ENCODE measurements at regions not wholly inside any gene's neighbourhood (a gene's known extent, or its start where the extent isn't known, plus 50 kb on each side); places are given as distances from the start of the nearest gene placed in this dataset.

- TF ChIP-seq, protein P1, sequence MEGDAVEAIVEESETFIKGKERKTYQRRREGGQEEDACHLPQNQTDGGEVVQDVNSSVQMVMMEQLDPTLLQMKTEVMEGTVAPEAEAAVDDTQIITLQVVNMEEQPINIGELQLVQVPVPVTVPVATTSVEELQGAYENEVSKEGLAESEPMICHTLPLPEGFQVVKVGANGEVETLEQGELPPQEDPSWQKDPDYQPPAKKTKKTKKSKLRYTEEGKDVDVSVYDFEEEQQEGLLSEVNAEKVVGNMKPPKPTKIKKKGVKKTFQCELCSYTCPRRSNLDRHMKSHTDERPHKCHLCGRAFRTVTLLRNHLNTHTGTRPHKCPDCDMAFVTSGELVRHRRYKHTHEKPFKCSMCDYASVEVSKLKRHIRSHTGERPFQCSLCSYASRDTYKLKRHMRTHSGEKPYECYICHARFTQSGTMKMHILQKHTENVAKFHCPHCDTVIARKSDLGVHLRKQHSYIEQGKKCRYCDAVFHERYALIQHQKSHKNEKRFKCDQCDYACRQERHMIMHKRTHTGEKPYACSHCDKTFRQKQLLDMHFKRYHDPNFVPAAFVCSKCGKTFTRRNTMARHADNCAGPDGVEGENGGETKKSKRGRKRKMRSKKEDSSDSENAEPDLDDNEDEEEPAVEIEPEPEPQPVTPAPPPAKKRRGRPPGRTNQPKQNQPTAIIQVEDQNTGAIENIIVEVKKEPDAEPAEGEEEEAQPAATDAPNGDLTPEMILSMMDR (IDR thresholded peaks at IDR 0.05; ENCODE audit: low read depth, low read length, poor library complexity, severe bottlenecking), result no peak
- TF ChIP-seq EZH2phosphoT487 (IDR thresholded peaks at IDR 0.05; ENCODE audit: borderline replicate concordance, low read length), result no peak
- no peaks in the 10 kb centered on the region for H3K9me3 ChIP-seq (ENCODE audit: control insufficient read depth, insufficient read depth, low read length)
- no peaks in the 10 kb centered on the region for H3K79me2 ChIP-seq (ENCODE audit: control insufficient read depth, low read length)
- no peaks in the 10 kb centered on the region for H3F3A ChIP-seq (ENCODE audit: control insufficient read depth, insufficient read depth)
- no peak overlapping the region for H3K4me3 ChIP-seq (ENCODE audit: low read length)
- no peaks in the 10 kb centered on the region for H3K9me2 ChIP-seq (replicated peaks; ENCODE audit: control insufficient read depth, low read length)
- no peaks in the 10 kb centered on the region for H3K36me3 ChIP-seq (ENCODE audit: control insufficient read depth, low read length)
- no peaks in the 10 kb centered on the region for H4K20me1 ChIP-seq (ENCODE audit: control insufficient read depth, insufficient read depth, low read depth, low read length)
- H3K27ac ChIP-seq (ENCODE audit: low read depth, low read length), result no peak overlapping the region
- H3K27me3 ChIP-seq (ENCODE audit: control insufficient read depth, low read length), result no peaks in the 10 kb centered on the region
- no peaks in the 10 kb centered on the region for H3K4me1 ChIP-seq (ENCODE audit: control insufficient read depth, low read length)
- H3K4me2 ChIP-seq (ENCODE audit: low read length), result no peak overlapping the region
Observed at GRCh38 chr11:96782632-96783031, 392.8 kb downstream of the JRKL start.

DNA sequence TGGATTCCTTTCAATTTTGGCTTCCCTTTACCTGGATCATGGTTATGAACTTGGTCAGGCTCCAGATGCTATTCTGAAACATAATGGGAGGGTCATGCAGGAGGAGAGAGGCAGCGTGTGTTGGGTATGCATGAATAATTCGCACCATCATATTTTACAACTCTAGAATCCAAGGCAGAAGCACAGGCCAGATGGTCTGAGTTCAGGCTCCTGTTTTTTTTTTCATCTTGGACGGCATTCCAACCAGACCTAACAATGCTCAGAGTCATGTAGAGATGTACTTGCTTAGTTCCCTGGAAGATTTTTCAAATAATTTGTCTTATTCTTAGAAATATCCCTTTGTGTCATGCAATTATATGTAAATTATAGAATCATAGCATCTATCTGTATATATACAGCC lies 393.5 kb downstream of the JRKL start:
- no peak overlapping the region for H3K4me2 ChIP-seq (ENCODE audit: low read length)

GRCh38 chr11:96785073-96785472 lies 395.3 kb downstream of the JRKL start:
- Histone ChIP-seq H3F3A (ENCODE audit: control insufficient read depth, insufficient read depth) (no peaks in the 10 kb centered on the region), H3K36me3 (ENCODE audit: control insufficient read depth, low read length) (no peaks in the 10 kb centered on the region), H3K27ac (ENCODE audit: low read depth, low read length) (no peak overlapping the region), H3K79me2 (ENCODE audit: control insufficient read depth, low read length) (no peaks in the 10 kb centered on the region), H4K20me1 (ENCODE audit: control insufficient read depth, insufficient read depth, low read depth, low read length) (no peaks in the 10 kb centered on the region), H3K27me3 (ENCODE audit: control insufficient read depth, low read length) (no peaks in the 10 kb centered on the region), H3K4me3 (ENCODE audit: low read length) (no peak overlapping the region), H3K4me2 (ENCODE audit: low read length) (no peak overlapping the region), H3K4me1 (ENCODE audit: control insufficient read depth, low read length) (no peaks in the 10 kb centered on the region), H3K9me3 (ENCODE audit: control insufficient read depth, insufficient read depth, low read length) (no peaks in the 10 kb centered on the region), H3K9me2 (replicated peaks; ENCODE audit: control insufficient read depth, low read length) (no peaks in the 10 kb centered on the region)
- TF ChIP-seq EZH2phosphoT487 (IDR thresholded peaks at IDR 0.05; ENCODE audit: borderline replicate concordance, low read length), result no peak
- TF ChIP-seq, protein P1 (IDR thresholded peaks at IDR 0.05; ENCODE audit: low read depth, low read length, poor library complexity, severe bottlenecking), result no peak

More for the DNA sequence above, 393.5 kb downstream of the JRKL start:
- Histone ChIP-seq H3K27me3 (ENCODE audit: control insufficient read depth, low read length) (no peaks in the 10 kb centered on the region), H3K4me3 (ENCODE audit: low read length) (no peak overlapping the region), H4K20me1 (ENCODE audit: control insufficient read depth, insufficient read depth, low read depth, low read length) (no peaks in the 10 kb centered on the region), H3K27ac (ENCODE audit: low read depth, low read length) (no peak overlapping the region), H3K4me1 (ENCODE audit: control insufficient read depth, low read length) (no peaks in the 10 kb centered on the region), H3K36me3 (ENCODE audit: control insufficient read depth, low read length) (no peaks in the 10 kb centered on the region), H3K9me3 (ENCODE audit: control insufficient read depth, insufficient read depth, low read length) (no peaks in the 10 kb centered on the region), H3K9me2 (replicated peaks; ENCODE audit: control insufficient read depth, low read length) (no peaks in the 10 kb centered on the region), H3F3A (ENCODE audit: control insufficient read depth, insufficient read depth) (no peaks in the 10 kb centered on the region), H3K79me2 (ENCODE audit: control insufficient read depth, low read length) (no peaks in the 10 kb centered on the region)
- TF ChIP-seq, protein P1 (IDR thresholded peaks at IDR 0.05; ENCODE audit: low read depth, low read length, poor library complexity, severe bottlenecking), result no peak
- TF ChIP-seq EZH2phosphoT487 (IDR thresholded peaks at IDR 0.05; ENCODE audit: borderline replicate concordance, low read length), result no peak

GRCh38 chr11:96794152-96794551 lies 404.3 kb downstream of the JRKL start:
- Histone ChIP-seq H3K79me2 (ENCODE audit: control insufficient read depth, low read length) (no peaks in the 10 kb centered on the region), H3K9me2 (replicated peaks; ENCODE audit: control insufficient read depth, low read length) (no peaks in the 10 kb centered on the region), H3K36me3 (ENCODE audit: control insufficient read depth, low read length) (no peaks in the 10 kb centered on the region), H3K4me1 (ENCODE audit: control insufficient read depth, low read length) (no peaks in the 10 kb centered on the region), H3K27me3 (ENCODE audit: control insufficient read depth, low read length) (no peaks in the 10 kb centered on the region), H3K4me3 (ENCODE audit: low read length) (no peak overlapping the region), H3K4me2 (ENCODE audit: low read length) (no peak overlapping the region), H3K27ac (ENCODE audit: low read depth, low read length) (no peak overlapping the region), H4K20me1 (ENCODE audit: control insufficient read depth, insufficient read depth, low read depth, low read length) (no peaks in the 10 kb centered on the region), H3K9me3 (ENCODE audit: control insufficient read depth, insufficient read depth, low read length) (no peaks in the 10 kb centered on the region), H3F3A (ENCODE audit: control insufficient read depth, insufficient read depth) (no peaks in the 10 kb centered on the region)
- TF ChIP-seq, protein P1 (IDR thresholded peaks at IDR 0.05; ENCODE audit: low read depth, low read length, poor library complexity, severe bottlenecking), result no peak
- TF ChIP-seq EZH2phosphoT487 (IDR thresholded peaks at IDR 0.05; ENCODE audit: borderline replicate concordance, low read length), result no peak
